ENCODE measurements at regions not wholly inside any gene's neighbourhood (a gene's known extent, or its start where the extent isn't known, plus 50 kb on each side); places are given as distances from the start of the nearest gene placed in this dataset.

DNA sequence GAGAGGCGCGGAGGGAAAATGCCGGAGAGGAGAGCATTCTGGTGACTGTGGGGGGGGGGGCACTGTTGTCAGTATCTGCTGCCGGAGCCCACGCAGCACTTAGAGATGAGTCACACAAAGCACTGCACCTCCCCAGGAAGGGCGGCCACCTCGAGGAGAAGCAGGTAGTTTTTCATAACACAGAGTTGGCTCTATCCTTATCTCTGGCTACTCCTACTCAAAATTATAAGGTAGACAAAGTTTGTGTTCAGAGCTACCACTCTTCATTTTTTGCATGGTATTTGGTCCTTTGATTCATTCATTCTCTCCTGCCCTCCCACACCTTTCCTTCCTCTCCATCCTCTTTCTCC, 76.2 kb upstream of the SCOC start:
- H3K4me3 ChIP-seq (replicated peaks in 1 of 2; ENCODE audit: low read depth in 1 of 2, low read length in 2 of 2), result peak overlapping the region; percentile 6 to 38; a peak in 3 of 4 replicates
- DNase-seq (ENCODE audit: low read depth, low spot score), result peak; percentile 29
- BruUV-seq (replicated peaks), result no TSS peak
- H3K9me2 ChIP-seq (ENCODE audit: insufficient read depth), result no peaks in the 10 kb centered on the region
- H3K36me3 ChIP-seq (ENCODE audit: control insufficient read depth in 1 of 2, insufficient read depth in 2 of 2, low read length in 2 of 2), result no peaks in the 10 kb centered on the region
- peaks cover 34 to 46% of the 10 kb centered on the region in 2 experiments for H3K4me1 ChIP-seq (ENCODE audit: control insufficient read depth in 1 of 2, insufficient read depth in 2 of 2, low read length in 2 of 2)
- H3K27me3 ChIP-seq (ENCODE audit: insufficient read depth, low read length), result no peaks in the 10 kb centered on the region
- H3K4me2 ChIP-seq (ENCODE audit: low read length), result peak overlapping the region; percentile 82
- ChIA-PET CTCF (no interaction called here), RAD21 (ENCODE audit: low non-redundant PET in 1 of 2, low total read pairs in 2 of 2, uncharacterized antibody in 2 of 2, unreplicated experiment in 2 of 2) (no interaction called here), POLR2A (no interaction called here)
- intact Hi-C loops (cut with micrococcal nuclease), result no loop called here
- peak overlapping the region; percentile 83 for H2AFZ ChIP-seq (ENCODE audit: low read depth, low read length, poor library complexity, severe bottlenecking)
- H3K9me3 ChIP-seq (ENCODE audit: control insufficient read depth in 1 of 2, insufficient read depth in 1 of 2, low read depth in 1 of 2, low read length in 2 of 2), result no peaks in the 10 kb centered on the region
- ATAC-seq, result peak; percentile 73
- no peaks in the 10 kb centered on the region for H4K20me1 ChIP-seq (ENCODE audit: insufficient read depth)
- no peaks in the 10 kb centered on the region for H3K79me2 ChIP-seq (ENCODE audit: insufficient read depth, low read length)
- H3K27ac ChIP-seq (ENCODE audit: low read depth, low read length), result peak overlapping the region; percentile 26
- peak overlapping the region; percentile 27 for H3K9ac ChIP-seq (ENCODE audit: low read length)
- TF ChIP-seq, protein P1, sequence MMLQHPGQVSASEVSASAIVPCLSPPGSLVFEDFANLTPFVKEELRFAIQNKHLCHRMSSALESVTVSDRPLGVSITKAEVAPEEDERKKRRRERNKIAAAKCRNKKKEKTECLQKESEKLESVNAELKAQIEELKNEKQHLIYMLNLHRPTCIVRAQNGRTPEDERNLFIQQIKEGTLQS (IDR thresholded peaks at IDR 0.05), result no peak
- TF ChIP-seq EGR1 (IDR thresholded peaks at IDR 0.05; ENCODE audit: low read depth), result peak; percentile 85
- TF ChIP-seq POLR2AphosphoS5 (IDR thresholded peaks at IDR 0.05; ENCODE audit: low read depth, low read length), result 0 out of 2 replicates have a peak, but pooled peaks have one; percentile 28
- no peak for TF ChIP-seq SRF (IDR thresholded peaks at IDR 0.05; ENCODE audit: low read depth)
- TF ChIP-seq, protein P2, sequence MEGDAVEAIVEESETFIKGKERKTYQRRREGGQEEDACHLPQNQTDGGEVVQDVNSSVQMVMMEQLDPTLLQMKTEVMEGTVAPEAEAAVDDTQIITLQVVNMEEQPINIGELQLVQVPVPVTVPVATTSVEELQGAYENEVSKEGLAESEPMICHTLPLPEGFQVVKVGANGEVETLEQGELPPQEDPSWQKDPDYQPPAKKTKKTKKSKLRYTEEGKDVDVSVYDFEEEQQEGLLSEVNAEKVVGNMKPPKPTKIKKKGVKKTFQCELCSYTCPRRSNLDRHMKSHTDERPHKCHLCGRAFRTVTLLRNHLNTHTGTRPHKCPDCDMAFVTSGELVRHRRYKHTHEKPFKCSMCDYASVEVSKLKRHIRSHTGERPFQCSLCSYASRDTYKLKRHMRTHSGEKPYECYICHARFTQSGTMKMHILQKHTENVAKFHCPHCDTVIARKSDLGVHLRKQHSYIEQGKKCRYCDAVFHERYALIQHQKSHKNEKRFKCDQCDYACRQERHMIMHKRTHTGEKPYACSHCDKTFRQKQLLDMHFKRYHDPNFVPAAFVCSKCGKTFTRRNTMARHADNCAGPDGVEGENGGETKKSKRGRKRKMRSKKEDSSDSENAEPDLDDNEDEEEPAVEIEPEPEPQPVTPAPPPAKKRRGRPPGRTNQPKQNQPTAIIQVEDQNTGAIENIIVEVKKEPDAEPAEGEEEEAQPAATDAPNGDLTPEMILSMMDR (IDR thresholded peaks at IDR 0.05 in 2 of 3, conservative IDR thresholded peaks at IDR 0.05 in 1 of 3; ENCODE audit: borderline replicate concordance in 1 of 3, insufficient read depth in 1 of 3, low read depth in 2 of 3, low read length in 2 of 3), result no peak
- TF ChIP-seq FOSL1 (IDR thresholded peaks at IDR 0.05; ENCODE audit: low read depth), result peak; percentile 65; the same call in 1 of the 2 replicates
- peak; percentile 35; the same call in 1 of the 2 replicates for TF ChIP-seq CBX3 (IDR thresholded peaks at IDR 0.05; ENCODE audit: low read depth)
- TF ChIP-seq, protein P3, sequence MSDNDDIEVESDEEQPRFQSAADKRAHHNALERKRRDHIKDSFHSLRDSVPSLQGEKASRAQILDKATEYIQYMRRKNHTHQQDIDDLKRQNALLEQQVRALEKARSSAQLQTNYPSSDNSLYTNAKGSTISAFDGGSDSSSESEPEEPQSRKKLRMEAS (IDR thresholded peaks at IDR 0.05), result peak; percentile 65
- peak; percentile 66; the same call in 1 of the 2 replicates for TF ChIP-seq JUND (IDR thresholded peaks at IDR 0.05)

All from HCT116 (cell line).